Activated T-helper 1 cell treated with anti-CD3 and anti-CD28 coated beads, Interleukin-12 subunit alpha, Interleukin-12 subunit beta, Interleukin-2, Interleukin-4 antibody, amounts not matched to agents 30 ng/mL and 10 ng/mL and 1 ng/mL, durations not matched to agents 14 hours and 24 hours and 36 hours (primary cell): ENCODE measurements at regions not wholly inside any gene's neighbourhood (a gene's known extent, or its start where the extent isn't known, plus 50 kb on each side); places are given as distances from the start of the nearest gene placed in this dataset.
"Not testable (repeated sequence)": the region's sequence is repeated elsewhere in the genome, so short reads cannot be mapped to it uniquely, and the experiment has no call there.

ENCODE experiments used
- DNase-seq: peaks from one replicate; pipeline ENCODE4 v3.0.0; 2021; ENCODE audit warnings: low spot score
- H3K27ac Mint-ChIP-seq: one replicate; pipeline ENCODE4 v1.8.0; 2021; ENCODE audit warnings: mild to moderate bottlenecking, mixed read lengths
- H3K27me3 Mint-ChIP-seq: one replicate; pipeline ENCODE4 v1.8.0; 2022; ENCODE audit warnings: mild to moderate bottlenecking, moderate library complexity, mixed read lengths; ENCODE audit not compliant: insufficient read depth
- H3K36me3 Mint-ChIP-seq: one replicate; pipeline ENCODE4 v1.8.0; 2021; ENCODE audit warnings: low read depth, mixed read lengths
- H3K4me1 Mint-ChIP-seq: one replicate; pipeline ENCODE4 v1.8.0; 2021; ENCODE audit warnings: low read depth, mixed read lengths
- H3K4me3 Mint-ChIP-seq: one replicate; pipeline ENCODE4 v1.8.0; 2021; ENCODE audit warnings: mild to moderate bottlenecking, moderate library complexity, mixed read lengths
- H3K9me3 Mint-ChIP-seq: one replicate; pipeline ENCODE4 v1.8.0; 2021; ENCODE audit warnings: mixed read lengths
- intact Hi-C: fragments of 100-400 bp; cut with micrococcal nuclease; formaldehyde crosslinking; loops from one replicate; pipeline ENCODE4 v1.15.1; 2024

- H3K27ac Mint-ChIP-seq, result no peak overlapping the region
- intact Hi-C loops, result no loop called here
- H3K4me3 Mint-ChIP-seq, result no peak overlapping the region
- no peak for DNase-seq
- H3K4me1 Mint-ChIP-seq, result no peaks in the 10 kb centered on the region
- no peaks in the 10 kb centered on the region for H3K36me3 Mint-ChIP-seq
- H3K9me3 Mint-ChIP-seq, result peaks cover 6% of the 10 kb centered on the region
- no peaks in the 10 kb centered on the region for H3K27me3 Mint-ChIP-seq
Observed at GRCh38 chr10:37496061-37496460, 361.3 kb downstream of the ZNF248 start.

DNA sequence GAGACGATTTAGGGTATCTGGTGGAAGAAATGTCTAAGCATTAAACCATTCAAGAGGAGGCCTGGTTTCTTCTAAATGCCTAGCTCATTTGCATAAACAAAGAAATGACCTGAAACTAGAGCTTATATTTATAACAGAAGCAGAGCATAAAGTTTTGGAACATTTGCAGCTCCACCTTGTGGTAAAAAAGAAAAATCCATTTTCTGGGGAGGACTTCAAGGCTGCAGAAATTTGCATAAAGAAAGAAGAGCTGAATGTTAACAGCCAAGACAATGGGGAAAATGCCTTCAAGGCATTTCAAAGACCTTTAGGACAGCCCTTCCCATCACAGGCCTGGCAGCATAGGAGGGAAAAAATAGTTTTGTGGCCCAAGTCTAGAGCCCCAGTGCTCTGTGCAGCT, 362.0 kb downstream of the ZNF248 start:
- Mint-ChIP-seq H3K4me1 (no peaks in the 10 kb centered on the region), H3K9me3 (peaks cover 5% of the 10 kb centered on the region), H3K27me3 (no peaks in the 10 kb centered on the region), H3K36me3 (no peaks in the 10 kb centered on the region), H3K4me3 (no peak overlapping the region), H3K27ac (no peak overlapping the region)
- no peak for DNase-seq
- intact Hi-C loops, result no loop called here

GRCh38 chr10:37493185-37493796, 364.1 kb downstream of the ZNF248 start:
- not testable (repeated sequence) for H3K27ac Mint-ChIP-seq, H3K36me3 Mint-ChIP-seq, DNase-seq

GRCh38 chr10:37490266-37490665, 364.9 kb downstream of the ANKRD30A start:
- Mint-ChIP-seq H3K4me1 (no peaks in the 10 kb centered on the region), H3K4me3 (no peak overlapping the region), H3K36me3 (no peaks in the 10 kb centered on the region), H3K27ac (no peak overlapping the region), H3K9me3 (peaks cover 13% of the 10 kb centered on the region), H3K27me3 (no peaks in the 10 kb centered on the region)
- intact Hi-C loops, result no loop called here
- no peak for DNase-seq

More at GRCh38 chr10:37493185-37493796, 364.1 kb downstream of the ZNF248 start:
- H3K4me1 Mint-ChIP-seq, H3K4me3 Mint-ChIP-seq, H3K27me3 Mint-ChIP-seq, intact Hi-C loops: not testable (repeated sequence)
- peaks cover 16% of the 10 kb centered on the region for H3K9me3 Mint-ChIP-seq

DNA sequence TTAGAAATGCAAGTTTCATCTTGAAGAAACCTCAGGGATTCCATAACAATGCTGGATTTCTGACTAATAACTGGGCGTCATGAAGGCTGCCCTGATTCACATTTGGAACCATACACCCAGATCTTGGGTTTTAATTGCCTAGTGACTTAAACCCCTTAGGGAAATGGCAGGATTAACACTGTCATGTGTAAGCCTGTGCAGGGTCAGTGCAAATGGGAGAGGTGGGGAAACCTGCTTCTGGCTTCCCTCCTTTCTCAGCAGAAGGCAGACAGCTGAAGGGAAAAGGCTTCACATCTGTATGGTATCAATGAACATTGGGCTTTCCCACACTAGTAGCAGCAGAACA, 364.2 kb downstream of the ANKRD30A start:
- intact Hi-C loops, result no loop called here
- Mint-ChIP-seq H3K27me3 (no peaks in the 10 kb centered on the region), H3K27ac (no peak overlapping the region), H3K4me3 (no peak overlapping the region), H3K36me3 (no peaks in the 10 kb centered on the region), H3K4me1 (no peaks in the 10 kb centered on the region), H3K9me3 (peaks cover 13% of the 10 kb centered on the region)
- DNase-seq, result no peak

DNA sequence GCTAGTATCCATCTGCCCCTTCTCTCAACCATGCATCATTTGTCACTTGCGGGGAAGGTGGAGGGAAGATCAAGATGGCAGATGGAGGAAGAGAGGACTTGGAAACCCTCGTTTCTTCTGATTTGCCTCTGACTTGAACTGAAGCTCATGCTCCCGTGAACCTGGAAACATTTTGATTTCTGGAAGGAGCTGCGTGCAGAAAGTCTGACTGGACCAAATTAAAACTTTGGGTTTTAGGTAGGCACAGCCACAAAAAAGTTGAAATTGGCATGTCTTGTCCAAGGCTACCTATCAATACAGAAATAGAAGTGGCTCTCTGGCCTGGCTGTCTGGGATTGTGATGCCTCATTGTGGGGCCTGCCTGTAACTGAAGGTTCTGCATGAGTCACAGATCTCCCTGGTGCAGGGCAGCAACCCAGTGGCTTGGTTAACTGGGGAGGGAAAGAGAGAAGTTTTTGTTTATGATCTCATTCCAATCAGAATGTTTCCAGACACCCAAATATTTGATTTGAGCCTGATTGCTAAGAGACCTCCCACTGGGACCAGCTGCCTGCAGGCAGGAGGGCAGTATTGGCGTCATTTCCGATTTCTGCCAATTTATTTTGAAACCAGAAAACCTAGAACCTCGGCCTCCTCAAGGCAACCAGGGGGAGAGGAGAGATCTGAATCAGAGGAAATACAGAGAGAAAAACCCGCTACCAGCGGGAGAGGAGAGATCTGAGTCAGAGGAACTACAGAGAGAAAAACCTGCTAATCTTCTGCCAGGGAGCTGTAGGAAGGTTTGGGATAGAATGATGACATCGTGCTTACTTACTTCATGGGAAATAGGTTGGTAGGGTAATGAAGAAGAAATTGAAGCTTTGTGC, 363.6 kb downstream of the ANKRD30A start:
- H3K9me3 Mint-ChIP-seq, result peaks cover 13% of the 10 kb centered on the region
- no peaks in the 10 kb centered on the region for H3K4me1 Mint-ChIP-seq
- no peaks in the 10 kb centered on the region for H3K27me3 Mint-ChIP-seq
- intact Hi-C loops, result no loop called here
- H3K4me3 Mint-ChIP-seq, result no peak overlapping the region
- H3K27ac Mint-ChIP-seq, result no peak overlapping the region
- no peaks in the 10 kb centered on the region for H3K36me3 Mint-ChIP-seq
- DNase-seq, result no peak

- intact Hi-C loops, H3K27ac Mint-ChIP-seq, H3K9me3 Mint-ChIP-seq, H3K4me3 Mint-ChIP-seq, H3K27me3 Mint-ChIP-seq, H3K4me1 Mint-ChIP-seq, DNase-seq, H3K36me3 Mint-ChIP-seq: not testable (repeated sequence)
Observed at GRCh38 chr10:37480596-37480995, 355.2 kb downstream of the ANKRD30A start.

- intact Hi-C loops, result no loop called here
- Mint-ChIP-seq H3K27me3 (no peaks in the 10 kb centered on the region), H3K9me3 (peaks cover 8% of the 10 kb centered on the region), H3K36me3 (no peaks in the 10 kb centered on the region), H3K4me3 (no peak overlapping the region), H3K4me1 (no peaks in the 10 kb centered on the region), H3K27ac (no peak overlapping the region)
- DNase-seq, result no peak
Observed at GRCh38 chr10:37479469-37479868, 354.1 kb downstream of the ANKRD30A start.

GRCh38 chr10:37478381-37478780, 353.0 kb downstream of the ANKRD30A start:
- Mint-ChIP-seq H3K4me3 (no peak overlapping the region), H3K9me3 (peaks cover 9% of the 10 kb centered on the region), H3K36me3 (no peaks in the 10 kb centered on the region), H3K27me3 (no peaks in the 10 kb centered on the region), H3K27ac (no peak overlapping the region), H3K4me1 (no peaks in the 10 kb centered on the region)
- DNase-seq, result no peak
- intact Hi-C loops, result no loop called here

- H3K36me3 Mint-ChIP-seq, result no peaks in the 10 kb centered on the region
- intact Hi-C loops, result no loop called here
- no peaks in the 10 kb centered on the region for H3K27me3 Mint-ChIP-seq
- H3K4me1 Mint-ChIP-seq, result no peaks in the 10 kb centered on the region
- H3K9me3 Mint-ChIP-seq, result peaks cover 17% of the 10 kb centered on the region
- no peak for DNase-seq
- H3K4me3 Mint-ChIP-seq, result no peak overlapping the region
- H3K27ac Mint-ChIP-seq, result no peak overlapping the region
Observed at GRCh38 chr10:37476285-37476684, 350.9 kb downstream of the ANKRD30A start.

DNA sequence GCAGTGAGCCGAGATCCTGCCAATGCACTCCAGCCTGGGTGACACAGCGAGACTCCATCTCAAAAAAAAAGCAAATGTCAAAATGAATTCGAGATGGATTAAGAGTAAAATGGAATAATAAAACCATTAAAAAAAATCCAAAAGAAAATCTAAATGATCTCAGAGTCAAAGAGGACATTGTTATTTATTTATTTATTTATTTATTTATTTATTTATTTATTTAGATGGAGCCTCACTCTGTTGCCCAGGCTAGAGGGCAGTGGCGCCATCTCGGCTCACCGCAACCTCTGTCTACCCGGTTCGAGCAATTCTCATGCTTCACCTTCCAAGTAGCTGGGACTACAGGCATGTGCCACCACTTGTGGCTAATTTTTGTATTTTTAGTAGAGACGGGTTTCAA, 349.2 kb downstream of the ANKRD30A start:
- H3K4me3 Mint-ChIP-seq, result no peak overlapping the region
- H3K36me3 Mint-ChIP-seq, result no peaks in the 10 kb centered on the region
- H3K27me3 Mint-ChIP-seq, result no peaks in the 10 kb centered on the region
- no peak for DNase-seq
- intact Hi-C loops, result no loop called here
- no peak overlapping the region for H3K27ac Mint-ChIP-seq
- no peaks in the 10 kb centered on the region for H3K4me1 Mint-ChIP-seq
- peaks cover 20% of the 10 kb centered on the region for H3K9me3 Mint-ChIP-seq

- Mint-ChIP-seq H3K27ac (no peak overlapping the region), H3K9me3 (peaks cover 17% of the 10 kb centered on the region)
Observed at GRCh38 chr10:37473906-37474305, 348.5 kb downstream of the ANKRD30A start.

GRCh38 chr10:37467246-37467645, 341.8 kb downstream of the ANKRD30A start:
- no peaks in the 10 kb centered on the region for H3K4me1 Mint-ChIP-seq
- no peak overlapping the region for H3K27ac Mint-ChIP-seq
- no peaks in the 10 kb centered on the region for H3K36me3 Mint-ChIP-seq
- intact Hi-C loops, result no loop called here
- H3K4me3 Mint-ChIP-seq, result no peak overlapping the region
- H3K9me3 Mint-ChIP-seq, result peaks cover 18% of the 10 kb centered on the region
- no peaks in the 10 kb centered on the region for H3K27me3 Mint-ChIP-seq
- no peak for DNase-seq

More at GRCh38 chr10:37473906-37474305, 348.5 kb downstream of the ANKRD30A start:
- Mint-ChIP-seq H3K4me1 (no peaks in the 10 kb centered on the region), H3K27me3 (no peaks in the 10 kb centered on the region), H3K36me3 (no peaks in the 10 kb centered on the region), H3K4me3 (no peak overlapping the region)
- intact Hi-C loops, result no loop called here
- no peak for DNase-seq
